Fibroblast of villous mesenchyme (primary cell): ENCODE measurements at regions not wholly inside any gene's neighbourhood (a gene's known extent, or its start where the extent isn't known, plus 50 kb on each side); places are given as distances from the start of the nearest gene placed in this dataset.
"Not testable (repeated sequence)": the region's sequence is repeated elsewhere in the genome, so short reads cannot be mapped to it uniquely, and the experiment has no call there.

ENCODE experiments used
- DNase-seq: peaks from one replicate; pipeline ENCODE4 v3.0.0-alpha.2; 2010; ENCODE audit warnings: low read depth
- H3K4me3 ChIP-seq: 2 replicates; pipeline ENCODE4 v1.5.1; 2011; ENCODE audit warnings: low read depth, mild to moderate bottlenecking, low read length
- CTCF ChIP-seq: IDR thresholded peaks from 2 replicates; pipeline ENCODE4 v1.5.1; 2012; ENCODE audit warnings: low read depth, mild to moderate bottlenecking, low read length; ENCODE audit not compliant: insufficient read depth

- DNase-seq: no peak
Measured at GRCh38 chr2:31813016-31813415, 197.8 kb downstream of the MEMO1 start.

GRCh38 chr2:31812051-31812798 is 198.6 kb downstream of the MEMO1 start:
- peak; percentile 26 for DNase-seq
- TF ChIP-seq CTCF: no peak
- no peak overlapping the region for H3K4me3 ChIP-seq

More at GRCh38 chr2:31813016-31813415, 197.8 kb downstream of the MEMO1 start:
- TF ChIP-seq CTCF: no peak
- H3K4me3 ChIP-seq: no peak overlapping the region

GRCh38 chr2:31811482-31811881 is 199.3 kb downstream of the MEMO1 start:
- no peak for TF ChIP-seq CTCF

DNA sequence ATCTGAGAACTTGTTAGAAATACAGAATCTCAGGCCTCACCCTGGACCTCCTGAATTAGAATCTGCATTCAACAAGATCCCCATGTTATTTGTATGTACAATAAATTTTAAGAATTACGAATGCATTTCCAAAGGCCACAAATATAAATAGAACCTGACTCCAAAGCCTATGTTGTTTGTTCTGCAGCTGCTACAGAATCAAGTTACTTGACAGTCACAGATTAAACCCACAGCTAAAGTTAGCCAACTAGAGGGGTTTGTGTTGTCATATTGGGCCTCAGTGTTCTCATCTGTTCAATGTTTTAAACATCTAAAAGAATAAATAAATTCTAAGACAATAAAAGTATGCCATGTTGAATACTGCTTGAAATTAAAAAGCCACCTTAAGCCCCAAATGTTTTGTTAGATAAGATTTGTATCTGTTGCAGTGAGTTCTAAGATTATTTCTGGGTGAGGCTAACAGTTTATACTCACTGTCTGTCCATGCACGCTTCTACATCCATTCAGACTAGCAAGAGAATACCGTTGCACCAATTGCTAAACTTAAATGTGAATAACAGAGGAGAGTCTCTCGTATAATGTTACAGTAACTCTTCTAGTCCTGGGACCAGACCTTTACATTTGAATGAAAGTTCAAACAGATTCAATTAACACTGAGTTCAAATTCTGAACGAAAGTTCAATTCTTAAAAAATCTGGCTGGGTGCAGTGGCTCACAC is 200.4 kb downstream of the MEMO1 start:
- TF ChIP-seq CTCF: no peak
- DNase-seq: no peak
- no peak overlapping the region for H3K4me3 ChIP-seq

More at GRCh38 chr2:31811482-31811881, 199.3 kb downstream of the MEMO1 start:
- H3K4me3 ChIP-seq: no peak overlapping the region
- DNase-seq: no peak

DNA sequence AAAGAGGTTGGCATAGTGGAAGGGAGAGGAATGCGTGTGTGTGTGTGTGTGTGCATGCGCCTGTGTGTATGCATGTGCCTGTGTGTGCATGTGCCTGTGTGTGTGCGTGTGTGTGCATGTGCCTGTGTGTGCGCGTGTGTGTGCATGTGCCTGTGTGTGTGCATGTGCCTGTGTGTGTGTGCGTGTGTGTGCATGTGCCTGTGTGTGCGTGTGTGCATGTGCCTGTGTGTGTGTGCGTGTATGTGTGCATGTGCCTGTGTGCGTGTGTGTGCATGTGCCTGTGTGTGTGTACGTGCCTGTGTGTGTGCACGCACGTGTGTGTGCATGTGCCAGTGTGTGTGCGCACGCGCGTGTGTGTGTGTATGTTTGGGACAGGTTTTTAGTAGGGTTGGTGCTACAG is 205.1 kb downstream of the MEMO1 start:
- DNase-seq: no peak
- no peak for TF ChIP-seq CTCF
- H3K4me3 ChIP-seq: no peak overlapping the region

DNA sequence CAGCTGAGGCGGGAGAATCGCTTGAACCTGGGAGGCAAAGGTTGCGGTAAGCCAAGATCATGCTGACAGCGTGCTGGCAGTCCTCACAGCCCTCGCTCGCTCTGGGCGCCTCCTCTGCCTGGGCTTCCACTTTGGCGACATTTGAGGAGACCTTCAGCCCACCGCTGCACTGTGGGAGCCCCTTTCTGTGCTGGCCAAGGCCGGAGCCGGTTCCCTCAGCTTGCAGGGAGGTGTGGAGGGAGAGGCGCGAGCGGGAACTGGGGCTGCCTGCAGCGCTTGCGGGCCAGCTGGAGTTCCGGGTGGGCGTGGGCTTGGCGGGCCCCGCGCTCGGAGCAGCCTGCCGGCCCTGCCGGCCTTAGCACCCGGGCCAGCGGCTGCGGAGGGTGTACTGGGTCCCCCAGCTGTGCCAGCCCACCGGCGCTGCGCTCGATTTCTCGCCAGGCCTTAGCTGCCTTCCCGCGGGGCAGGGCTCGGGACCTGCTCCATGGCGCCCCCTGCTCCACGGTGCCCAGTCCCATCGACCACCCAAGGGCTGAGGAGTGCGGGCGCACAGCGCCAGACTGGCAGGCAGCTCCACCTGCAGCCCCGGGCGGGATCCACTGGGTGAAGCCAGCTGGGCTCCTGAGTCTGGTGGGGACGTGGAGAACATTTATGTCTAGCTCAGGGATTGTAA is 207.2 kb downstream of the MEMO1 start:
- DNase-seq, H3K4me3 ChIP-seq: not testable (repeated sequence)

DNA sequence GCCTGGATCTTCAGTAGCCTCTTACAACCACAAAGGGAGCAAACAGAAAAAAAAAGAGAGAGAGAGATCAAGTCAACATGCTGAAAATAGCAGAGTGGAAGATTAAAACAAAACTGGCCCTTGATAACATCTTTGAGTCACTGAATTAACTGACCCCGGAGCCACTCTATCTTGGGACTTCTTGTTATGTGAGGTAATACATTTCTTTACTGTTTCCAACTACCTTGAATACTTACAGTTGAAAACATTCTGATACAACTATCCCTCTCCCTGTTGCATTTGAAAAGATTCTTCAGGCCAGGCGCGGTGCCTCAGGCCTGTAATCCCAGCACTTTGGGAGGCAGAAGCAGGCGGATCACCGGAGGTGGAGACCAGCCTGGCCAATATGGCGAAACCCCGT is 208.1 kb downstream of the MEMO1 start:
- DNase-seq: no peak
- no peak overlapping the region for H3K4me3 ChIP-seq
- no peak for TF ChIP-seq CTCF

- not testable (repeated sequence) for DNase-seq, H3K4me3 ChIP-seq
Measured at GRCh38 chr2:31799282-31799681, 211.5 kb downstream of the MEMO1 start.
